K562 (cell line): ENCODE measurements at regions not wholly inside any gene's neighbourhood (a gene's known extent, or its start where the extent isn't known, plus 50 kb on each side); places are given as distances from the start of the nearest gene placed in this dataset.

Experiments
- ATAC-seq: fragments of 200-7000 bp; cut with Tn5 transposase; 3 replicates; pipeline ENCODE4 v1.9.1; 2020; ENCODE audit warnings: moderate library complexity
- BruUV-seq: library from RNA; stranded (reverse); fragments of 400-500 nt; replicated peaks from 2 replicates; lab custom pipeline; 2021; lab: Mats Ljungman, UMichigan
- CTCF ChIA-PET: fragments of 300-600 bp; formaldehyde crosslinking; extraction: SDS; loops from one replicate; lab custom pipeline; 2021; ENCODE audit warnings: low intra/inter-chr PET ratio; lab: Yijun Ruan, JAX
- POLR2A ChIA-PET: fragments of 300-600, 350-650 bp; sonication (Branson Sonifier 250); formaldehyde crosslinking; extraction: SDS; loops from one replicate; lab custom pipeline; 2021; ENCODE audit warnings: antibody characterized with exemption, inconsistent platforms; lab: Yijun Ruan, JAX
- DNase-seq, 4 experiments: peaks; one replicate each; pipeline versions ENCODE4 v3.0.0 to v3.0.0-alpha.2; 2011 to 2018; ENCODE audit warnings: low spot score in 3 of 4, mixed read lengths in 3 of 4; ENCODE audit errors: extremely low read depth in 1 of 4
- FAIRE-seq: peaks from 2 replicates; lab custom pipeline; 2011; peaks lifted over from hg19 to GRCh38; lab: Jason Lieb, UNC
- H2AFZ ChIP-seq: 2 replicates; pipeline ENCODE4 v1.6.0; 2011; ENCODE audit warnings: low read depth, low read length, control low read depth, inconsistent platforms
- H3K27ac ChIP-seq: fragments of 200-600 bp; 3 replicates; pipeline ENCODE4 v1.8.0; 2011; ENCODE audit warnings: low read depth, mild to moderate bottlenecking, control low read depth, inconsistent platforms, low read length, moderate library complexity, mixed read lengths; ENCODE audit errors: extremely low read depth
- H3K27me3 ChIP-seq, 2 experiments: fragments of 300-600 bp in 1 of 2; 2 replicates in 1 of 2; 3 replicates in 1 of 2; pipeline versions ENCODE4 v1.6.0 to v1.8.0; 2011; ENCODE audit warnings: inconsistent platforms in 2 of 2, low read length in 2 of 2, mild to moderate bottlenecking in 1 of 2, mixed read lengths in 1 of 2, moderate library complexity in 1 of 2; ENCODE audit not compliant: control insufficient read depth in 2 of 2, insufficient read depth in 2 of 2
- H3K36me3 ChIP-seq: fragments of 300-600 bp; 3 replicates; pipeline ENCODE4 v1.8.0; 2011; ENCODE audit warnings: mild to moderate bottlenecking, low read length, inconsistent platforms; ENCODE audit not compliant: control insufficient read depth, insufficient read depth
- H3K4me1 ChIP-seq, 2 experiments: fragments of 200-600 bp in 1 of 2; replicated peaks in 1 of 2; 2 replicates in 1 of 2; 3 replicates in 1 of 2; pipeline versions ENCODE4 v1.5.1 to v1.8.0; 2011; ENCODE audit warnings: inconsistent platforms in 2 of 2, low read length in 2 of 2, mild to moderate bottlenecking in 1 of 2, mixed read lengths in 1 of 2, moderate library complexity in 1 of 2; ENCODE audit not compliant: control insufficient read depth in 2 of 2, insufficient read depth in 2 of 2
- H3K4me2 ChIP-seq: 2 replicates; pipeline ENCODE4 v1.6.1; 2011; ENCODE audit warnings: low read length, control low read depth, inconsistent platforms, mixed read lengths; ENCODE audit not compliant: insufficient read depth
- H3K4me3 ChIP-seq: fragments of 200-600 bp; sonication (generic), shearing (Covaris generic); 2 replicates; pipeline ENCODE4 v1.5.1; 2016; ENCODE audit warnings: control low read depth, inconsistent platforms
- H3K79me2 ChIP-seq: fragments of 200-600 bp; 3 replicates; pipeline ENCODE4 v1.8.0; 2011; ENCODE audit warnings: low read length, inconsistent platforms; ENCODE audit not compliant: control insufficient read depth, insufficient read depth
- H3K9ac ChIP-seq, 2 experiments: 2 replicates each; pipeline versions ENCODE4 v1.6.0 to v1.6.1; 2011; ENCODE audit warnings: low read depth in 2 of 2, low read length in 2 of 2, control low read depth in 1 of 2, inconsistent platforms in 1 of 2, mild to moderate bottlenecking in 1 of 2, mixed read lengths in 1 of 2; ENCODE audit not compliant: insufficient read depth in 1 of 2
- H3K9me1 ChIP-seq: one replicate; pipeline ENCODE4 v1.6.0; 2011; ENCODE audit warnings: inconsistent platforms, mild to moderate bottlenecking, low read length, moderate library complexity; ENCODE audit not compliant: control insufficient read depth, insufficient read depth
- H3K9me3 ChIP-seq: replicated peaks from 2 replicates; pipeline ENCODE4 v1.5.1; 2011; ENCODE audit warnings: low read depth, low read length, inconsistent platforms; ENCODE audit not compliant: control insufficient read depth, insufficient read depth
- H4K20me1 ChIP-seq: replicated peaks from 2 replicates; pipeline ENCODE4 v1.6.1; 2011; ENCODE audit warnings: low read length, inconsistent platforms, mixed read lengths; ENCODE audit not compliant: control insufficient read depth, insufficient read depth
- E2F6 ChIP-seq, 2 experiments: IDR thresholded peaks; 2 replicates each; pipeline ENCODE4 v1.6.1; 2011; ENCODE audit warnings: borderline replicate concordance in 1 of 2, control low read depth in 1 of 2, low read depth in 1 of 2, low read length in 1 of 2, mild to moderate bottlenecking in 1 of 2, mixed read lengths in 1 of 2, moderate library complexity in 1 of 2; ENCODE audit not compliant: insufficient read depth in 1 of 2, insufficient read length in 1 of 2, poor library complexity in 1 of 2, severe bottlenecking in 1 of 2; ENCODE audit errors: extremely low read depth in 1 of 2
- LCOR ChIP-seq: sonication (generic); formaldehyde crosslinking; IDR thresholded peaks from 2 replicates; pipeline ENCODE4 v1.8.0; 2022; ENCODE audit warnings: mild to moderate bottlenecking, missing genetic modification reagents
- NCOA2 ChIP-seq, 2 experiments: fragments of 450-650 bp; IDR thresholded peaks; 2 replicates each; pipeline ENCODE4 v1.6.1; 2018; ENCODE audit warnings: mild to moderate bottlenecking in 2 of 2, moderate library complexity in 1 of 2; ENCODE audit not compliant: partially characterized antibody in 2 of 2
- TFE3 ChIP-seq: fragments of 450-650 bp; formaldehyde crosslinking; IDR thresholded peaks from 2 replicates; pipeline ENCODE4 v1.4.0; 2020; ENCODE audit warnings: mild to moderate bottlenecking, mixed read lengths
- USF2 ChIP-seq: sonication (generic); formaldehyde crosslinking; IDR thresholded peaks from 2 replicates; pipeline ENCODE4 v1.5.0; 2020; ENCODE audit warnings: missing genetic modification reagents
- ZFP36 ChIP-seq: fragments of 150-350 bp; IDR thresholded peaks from 2 replicates; pipeline ENCODE4 v1.6.1; 2018; ENCODE audit warnings: low read length, low read depth; ENCODE audit not compliant: partially characterized antibody
- WGBS: fragments of 100-300 bp; shearing (Covaris generic); methylation state at CpG from one replicate; pipeline ENCODE4 v1.1.6; 2016; ENCODE audit warnings: low coverage, mixed read lengths; ENCODE audit not compliant: insufficient coverage; ENCODE audit errors: missing lambda C conversion rate; 5-methylcytosine and 5-hydroxymethylcytosine counted together
- in situ Hi-C: fragments of 300-500 bp; cut with MboI; formaldehyde crosslinking; loops from 4 replicates; pipeline ENCODE4 v1.15.0; 2018; ENCODE audit warnings: inconsistent platforms, mixed read lengths
- intact Hi-C: fragments of 100-400 bp; cut with micrococcal nuclease; formaldehyde crosslinking; loops from 2 replicates; pipeline ENCODE4 v1.14.2; 2022

- no peak for ATAC-seq
- Histone ChIP-seq H3K36me3 (no peaks in the 10 kb centered on the region), H3K27ac (no peak overlapping the region), H3K27me3 (no peaks in the 10 kb centered on the region), H2AFZ (no peak overlapping the region), H3K4me3 (no peak overlapping the region), H3K9me1 (no peaks in the 10 kb centered on the region), H3K9ac (no peak overlapping the region), H3K79me2 (no peaks in the 10 kb centered on the region), H3K9me3 (no peaks in the 10 kb centered on the region), H3K4me1 (no peaks in the 10 kb centered on the region), H4K20me1 (no peaks in the 10 kb centered on the region), H3K4me2 (no peak overlapping the region)
- no TSS peak for BruUV-seq
- 0% methylated on average over 2 of the region's 2 CpGs for WGBS
- TF ChIP-seq USF2: no peak
- TF ChIP-seq TFE3 (CRISPR knock-in tag): peak; percentile 27; the same call in 1 of the 2 replicates
- no peak for DNase-seq
- intact Hi-C loops (no loop called here), in situ Hi-C loops (no loop called here)
- POLR2A ChIA-PET: no interaction called here
- CTCF ChIA-PET: no interaction called here
- no peak for FAIRE-seq
These were observed 91.1 kb downstream of the PCDH7 start for GRCh38 chr4:30811296-30811695.

- Histone ChIP-seq H3K9me3 (no peaks in the 10 kb centered on the region), H3K27me3 (no peaks in the 10 kb centered on the region), H3K79me2 (no peaks in the 10 kb centered on the region), H3K9me1 (no peaks in the 10 kb centered on the region), H3K4me1 (no peaks in the 10 kb centered on the region), H4K20me1 (no peaks in the 10 kb centered on the region), H3K27ac (no peak overlapping the region), H2AFZ (no peak overlapping the region), H3K9ac (no peak overlapping the region), H3K36me3 (no peaks in the 10 kb centered on the region), H3K4me3 (no peak overlapping the region), H3K4me2 (no peak overlapping the region)
- BruUV-seq: no TSS peak
- 0% methylated on average over 2 of the region's 2 CpGs for WGBS
- FAIRE-seq (no peak), DNase-seq (no peak), ATAC-seq (no peak)
- intact Hi-C loops (no loop called here), in situ Hi-C loops (no loop called here)
- ChIA-PET POLR2A (no interaction called here), CTCF (no interaction called here)
- no peak for TF ChIP-seq LCOR (CRISPR knock-in tag)
- TF ChIP-seq E2F6 (IDR thresholded peaks at IDR 0.05; ENCODE audit: borderline replicate concordance in 1 of 2, extremely low read depth in 1 of 2, insufficient read depth in 1 of 2, insufficient read length in 1 of 2, low read depth in 1 of 2, low read length in 1 of 2, poor library complexity in 1 of 2, severe bottlenecking in 1 of 2): no peak
- no peak for TF ChIP-seq ZFP36
- TF ChIP-seq NCOA2 (IDR thresholded peaks at IDR 0.05; ENCODE audit: partially characterized antibody in 2 of 2): no peak
These were observed 95.5 kb downstream of the PCDH7 start for GRCh38 chr4:30815685-30816084.
